ENCODE measurements at regions not wholly inside any gene's neighbourhood (a gene's known extent, or its start where the extent isn't known, plus 50 kb on each side); places are given as distances from the start of the nearest gene placed in this dataset.

- no peak overlapping the region for H3K4me3 ChIP-seq (ENCODE audit: low read length)
- no peaks in the 10 kb centered on the region for H3K36me3 ChIP-seq (ENCODE audit: control insufficient read depth, insufficient read depth, low read length, severe bottlenecking)
- DNase-seq (ENCODE audit: low read depth) = no peak
- H3K9ac ChIP-seq (ENCODE audit: low read length) = no peak overlapping the region
- H3K4me1 ChIP-seq (ENCODE audit: control insufficient read depth, insufficient read depth, low read length) = no peaks in the 10 kb centered on the region
- H3K27me3 ChIP-seq (replicated peaks; ENCODE audit: control insufficient read depth, insufficient read depth, low read length) = no peaks in the 10 kb centered on the region
- no peaks in the 10 kb centered on the region for H3K9me3 ChIP-seq (ENCODE audit: control insufficient read depth, low read length)
Observed at GRCh38 chr2:150863691-150864090, 376.2 kb upstream of the RND3 start.

- Histone ChIP-seq H3K27me3 (replicated peaks; ENCODE audit: control insufficient read depth, insufficient read depth, low read length) (no peaks in the 10 kb centered on the region), H3K4me3 (ENCODE audit: low read length) (no peak overlapping the region), H3K4me1 (ENCODE audit: control insufficient read depth, insufficient read depth, low read length) (peaks cover 6% of the 10 kb centered on the region), H3K9ac (ENCODE audit: low read length) (no peak overlapping the region), H3K9me3 (ENCODE audit: control insufficient read depth, low read length) (no peaks in the 10 kb centered on the region), H3K36me3 (ENCODE audit: control insufficient read depth, insufficient read depth, low read length, severe bottlenecking) (no peaks in the 10 kb centered on the region)
- DNase-seq (ENCODE audit: low read depth) = no peak
Observed at GRCh38 chr2:150860301-150860700, 372.8 kb upstream of the RND3 start.

- DNase-seq (ENCODE audit: low read depth) = no peak
- H3K4me1 ChIP-seq (ENCODE audit: control insufficient read depth, insufficient read depth, low read length) = peaks cover 6% of the 10 kb centered on the region
- no peak overlapping the region for H3K9ac ChIP-seq (ENCODE audit: low read length)
- H3K9me3 ChIP-seq (ENCODE audit: control insufficient read depth, low read length) = no peaks in the 10 kb centered on the region
- no peaks in the 10 kb centered on the region for H3K27me3 ChIP-seq (replicated peaks; ENCODE audit: control insufficient read depth, insufficient read depth, low read length)
- no peak overlapping the region for H3K4me3 ChIP-seq (ENCODE audit: low read length)
- H3K36me3 ChIP-seq (ENCODE audit: control insufficient read depth, insufficient read depth, low read length, severe bottlenecking) = no peaks in the 10 kb centered on the region
Observed at GRCh38 chr2:150859877-150860276, 372.4 kb upstream of the RND3 start.

GRCh38 chr2:150859162-150859561, 371.7 kb upstream of the RND3 start:
- no peaks in the 10 kb centered on the region for H3K36me3 ChIP-seq (ENCODE audit: control insufficient read depth, insufficient read depth, low read length, severe bottlenecking)
- peaks cover 6% of the 10 kb centered on the region for H3K4me1 ChIP-seq (ENCODE audit: control insufficient read depth, insufficient read depth, low read length)
- no peaks in the 10 kb centered on the region for H3K27me3 ChIP-seq (replicated peaks; ENCODE audit: control insufficient read depth, insufficient read depth, low read length)
- H3K4me3 ChIP-seq (ENCODE audit: low read length) = no peak overlapping the region
- H3K9me3 ChIP-seq (ENCODE audit: control insufficient read depth, low read length) = no peaks in the 10 kb centered on the region
- DNase-seq (ENCODE audit: low read depth) = no peak
- H3K9ac ChIP-seq (ENCODE audit: low read length) = no peak overlapping the region

GRCh38 chr2:150858382-150858781, 370.9 kb upstream of the RND3 start:
- Histone ChIP-seq H3K27me3 (replicated peaks; ENCODE audit: control insufficient read depth, insufficient read depth, low read length) (no peaks in the 10 kb centered on the region), H3K4me3 (ENCODE audit: low read length) (no peak overlapping the region), H3K9ac (ENCODE audit: low read length) (no peak overlapping the region), H3K9me3 (ENCODE audit: control insufficient read depth, low read length) (no peaks in the 10 kb centered on the region), H3K36me3 (ENCODE audit: control insufficient read depth, insufficient read depth, low read length, severe bottlenecking) (no peaks in the 10 kb centered on the region), H3K4me1 (ENCODE audit: control insufficient read depth, insufficient read depth, low read length) (peaks cover 6% of the 10 kb centered on the region)
- DNase-seq (ENCODE audit: low read depth) = no peak

- H3K27me3 ChIP-seq (replicated peaks; ENCODE audit: control insufficient read depth, insufficient read depth, low read length) = no peaks in the 10 kb centered on the region
- DNase-seq (ENCODE audit: low read depth) = no peak
- no peaks in the 10 kb centered on the region for H3K9me3 ChIP-seq (ENCODE audit: control insufficient read depth, low read length)
- no peaks in the 10 kb centered on the region for H3K36me3 ChIP-seq (ENCODE audit: control insufficient read depth, insufficient read depth, low read length, severe bottlenecking)
- H3K4me3 ChIP-seq (ENCODE audit: low read length) = no peak overlapping the region
- H3K4me1 ChIP-seq (ENCODE audit: control insufficient read depth, insufficient read depth, low read length) = peaks cover 6% of the 10 kb centered on the region
- H3K9ac ChIP-seq (ENCODE audit: low read length) = no peak overlapping the region
Observed at GRCh38 chr2:150856596-150857281, 369.3 kb upstream of the RND3 start.

- Histone ChIP-seq H3K9me3 (ENCODE audit: control insufficient read depth, low read length) (no peaks in the 10 kb centered on the region), H3K36me3 (ENCODE audit: control insufficient read depth, insufficient read depth, low read length, severe bottlenecking) (no peaks in the 10 kb centered on the region), H3K4me3 (ENCODE audit: low read length) (no peak overlapping the region), H3K27me3 (replicated peaks; ENCODE audit: control insufficient read depth, insufficient read depth, low read length) (no peaks in the 10 kb centered on the region), H3K4me1 (ENCODE audit: control insufficient read depth, insufficient read depth, low read length) (peaks cover 6% of the 10 kb centered on the region), H3K9ac (ENCODE audit: low read length) (no peak overlapping the region)
- DNase-seq (ENCODE audit: low read depth) = no peak
Observed at GRCh38 chr2:150853263-150853662, 365.8 kb upstream of the RND3 start.

GRCh38 chr2:150850641-150851040, 363.2 kb upstream of the RND3 start:
- no peaks in the 10 kb centered on the region for H3K9me3 ChIP-seq (ENCODE audit: control insufficient read depth, low read length)
- H3K4me3 ChIP-seq (ENCODE audit: low read length) = no peak overlapping the region
- no peaks in the 10 kb centered on the region for H3K4me1 ChIP-seq (ENCODE audit: control insufficient read depth, insufficient read depth, low read length)
- H3K36me3 ChIP-seq (ENCODE audit: control insufficient read depth, insufficient read depth, low read length, severe bottlenecking) = no peaks in the 10 kb centered on the region
- no peaks in the 10 kb centered on the region for H3K27me3 ChIP-seq (replicated peaks; ENCODE audit: control insufficient read depth, insufficient read depth, low read length)
- no peak overlapping the region for H3K9ac ChIP-seq (ENCODE audit: low read length)
- no peak for DNase-seq (ENCODE audit: low read depth)

GRCh38 chr2:150847578-150847977, 360.1 kb upstream of the RND3 start:
- Histone ChIP-seq H3K36me3 (ENCODE audit: control insufficient read depth, insufficient read depth, low read length, severe bottlenecking) (no peaks in the 10 kb centered on the region), H3K4me1 (ENCODE audit: control insufficient read depth, insufficient read depth, low read length) (peaks cover 2% of the 10 kb centered on the region), H3K4me3 (ENCODE audit: low read length) (no peak overlapping the region), H3K9ac (ENCODE audit: low read length) (no peak overlapping the region), H3K9me3 (ENCODE audit: control insufficient read depth, low read length) (no peaks in the 10 kb centered on the region), H3K27me3 (replicated peaks; ENCODE audit: control insufficient read depth, insufficient read depth, low read length) (no peaks in the 10 kb centered on the region)
- no peak for DNase-seq (ENCODE audit: low read depth)

GRCh38 chr2:150846691-150847090, 359.2 kb upstream of the RND3 start:
- H3K4me1 ChIP-seq (ENCODE audit: control insufficient read depth, insufficient read depth, low read length) = peaks cover 2% of the 10 kb centered on the region
- H3K4me3 ChIP-seq (ENCODE audit: low read length) = peak overlapping the region; percentile 15
- no peaks in the 10 kb centered on the region for H3K36me3 ChIP-seq (ENCODE audit: control insufficient read depth, insufficient read depth, low read length, severe bottlenecking)
- H3K27me3 ChIP-seq (replicated peaks; ENCODE audit: control insufficient read depth, insufficient read depth, low read length) = no peaks in the 10 kb centered on the region
- no peak overlapping the region for H3K9ac ChIP-seq (ENCODE audit: low read length)
- no peak for DNase-seq (ENCODE audit: low read depth)
- H3K9me3 ChIP-seq (ENCODE audit: control insufficient read depth, low read length) = no peaks in the 10 kb centered on the region

GRCh38 chr2:150832686-150833085, 345.2 kb upstream of the RND3 start:
- peaks cover 11% of the 10 kb centered on the region for H3K4me1 ChIP-seq (ENCODE audit: control insufficient read depth, insufficient read depth, low read length)
- peak; percentile 2 for DNase-seq (ENCODE audit: low read depth)
- H3K9me3 ChIP-seq (ENCODE audit: control insufficient read depth, low read length) = peaks cover 4% of the 10 kb centered on the region
- H3K36me3 ChIP-seq (ENCODE audit: control insufficient read depth, insufficient read depth, low read length, severe bottlenecking) = no peaks in the 10 kb centered on the region
- H3K9ac ChIP-seq (ENCODE audit: low read length) = no peak overlapping the region
- no peaks in the 10 kb centered on the region for H3K27me3 ChIP-seq (replicated peaks; ENCODE audit: control insufficient read depth, insufficient read depth, low read length)
- no peak overlapping the region for H3K4me3 ChIP-seq (ENCODE audit: low read length)

- DNase-seq (ENCODE audit: low read depth) = no peak
- Histone ChIP-seq H3K4me1 (ENCODE audit: control insufficient read depth, insufficient read depth, low read length) (peaks cover 3% of the 10 kb centered on the region), H3K27me3 (replicated peaks; ENCODE audit: control insufficient read depth, insufficient read depth, low read length) (no peaks in the 10 kb centered on the region), H3K9me3 (ENCODE audit: control insufficient read depth, low read length) (no peaks in the 10 kb centered on the region), H3K4me3 (ENCODE audit: low read length) (no peak overlapping the region), H3K36me3 (ENCODE audit: control insufficient read depth, insufficient read depth, low read length, severe bottlenecking) (no peaks in the 10 kb centered on the region), H3K9ac (ENCODE audit: low read length) (no peak overlapping the region)
Observed at GRCh38 chr2:150824118-150824517, 336.7 kb upstream of the RND3 start.
